ENCODE measurements at regions not wholly inside any gene's neighbourhood (a gene's known extent, or its start where the extent isn't known, plus 50 kb on each side); places are given as distances from the start of the nearest gene placed in this dataset.

GRCh38 chr10:78870458-78870857 lies 198.3 kb upstream of the ZMIZ1 start:
- 75 to 88% methylated on average over 3 of the region's 3 CpGs for WGBS, 2 donors
- no peak for DNase-seq (ENCODE audit: low spot score in 2 of 2)

GRCh38 chr10:78871796-78872195 lies 197.0 kb upstream of the ZMIZ1 start:
- no peak for DNase-seq (ENCODE audit: low spot score in 2 of 2)
- Histone ChIP-seq H3K4me1 (peaks cover 0 to 8% (median 0%) of the 10 kb centered on the region in 4 donors), H3K36me3 (no peaks in the 10 kb centered on the region), H3K27me3 (no peaks in the 10 kb centered on the region), H3K9me3 (no peaks in the 10 kb centered on the region), H3K4me3 (no peak overlapping the region), H3K27ac (no peak overlapping the region)
- 91 to 96% methylated on average over 3 of the region's 3 CpGs for WGBS, 2 donors
- TF ChIP-seq, protein P1, sequence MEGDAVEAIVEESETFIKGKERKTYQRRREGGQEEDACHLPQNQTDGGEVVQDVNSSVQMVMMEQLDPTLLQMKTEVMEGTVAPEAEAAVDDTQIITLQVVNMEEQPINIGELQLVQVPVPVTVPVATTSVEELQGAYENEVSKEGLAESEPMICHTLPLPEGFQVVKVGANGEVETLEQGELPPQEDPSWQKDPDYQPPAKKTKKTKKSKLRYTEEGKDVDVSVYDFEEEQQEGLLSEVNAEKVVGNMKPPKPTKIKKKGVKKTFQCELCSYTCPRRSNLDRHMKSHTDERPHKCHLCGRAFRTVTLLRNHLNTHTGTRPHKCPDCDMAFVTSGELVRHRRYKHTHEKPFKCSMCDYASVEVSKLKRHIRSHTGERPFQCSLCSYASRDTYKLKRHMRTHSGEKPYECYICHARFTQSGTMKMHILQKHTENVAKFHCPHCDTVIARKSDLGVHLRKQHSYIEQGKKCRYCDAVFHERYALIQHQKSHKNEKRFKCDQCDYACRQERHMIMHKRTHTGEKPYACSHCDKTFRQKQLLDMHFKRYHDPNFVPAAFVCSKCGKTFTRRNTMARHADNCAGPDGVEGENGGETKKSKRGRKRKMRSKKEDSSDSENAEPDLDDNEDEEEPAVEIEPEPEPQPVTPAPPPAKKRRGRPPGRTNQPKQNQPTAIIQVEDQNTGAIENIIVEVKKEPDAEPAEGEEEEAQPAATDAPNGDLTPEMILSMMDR (IDR thresholded peaks at IDR 0.05), result no peak
- TF ChIP-seq POLR2A (IDR thresholded peaks at IDR 0.05) (no peak), EP300 (IDR thresholded peaks at IDR 0.05) (no peak)

More at GRCh38 chr10:78870458-78870857, 198.3 kb upstream of the ZMIZ1 start:
- Histone ChIP-seq H3K9me3 (no peaks in the 10 kb centered on the region), H3K36me3 (no peaks in the 10 kb centered on the region), H3K4me3 (no peak overlapping the region), H3K4me1 (peaks cover 0 to 15% (median 4%) of the 10 kb centered on the region in 4 donors), H3K27ac (no peak overlapping the region), H3K27me3 (no peaks in the 10 kb centered on the region)
- TF ChIP-seq EP300 (IDR thresholded peaks at IDR 0.05) (no peak), POLR2A (IDR thresholded peaks at IDR 0.05) (no peak)
- TF ChIP-seq, protein P1 (IDR thresholded peaks at IDR 0.05), result no peak

DNA sequence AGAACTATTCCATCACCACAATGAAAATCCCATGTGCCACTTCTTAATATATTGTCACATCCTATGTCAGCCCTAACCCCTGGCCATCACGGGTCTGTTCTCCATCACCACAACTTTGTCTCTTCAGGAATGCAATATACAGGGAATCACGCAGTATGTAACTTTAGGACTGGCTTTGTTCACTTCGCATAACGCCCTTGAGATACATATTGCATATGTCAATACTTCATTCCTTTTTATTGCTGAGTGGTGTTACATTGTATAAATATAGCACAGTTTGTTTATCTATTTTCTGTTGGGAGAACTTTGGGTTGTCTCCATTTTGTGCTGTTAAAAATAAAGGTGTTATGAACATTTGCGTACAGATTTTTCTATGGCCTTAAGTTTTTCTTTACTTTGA lies 195.4 kb upstream of the ZMIZ1 start:
- Histone ChIP-seq H3K27ac (no peak overlapping the region), H3K9me3 (peaks cover 0 to 3% (median 0%) of the 10 kb centered on the region in 4 donors), H3K4me1 (peaks cover 0 to 7% (median 0%) of the 10 kb centered on the region in 4 donors), H3K36me3 (no peaks in the 10 kb centered on the region), H3K4me3 (no peak overlapping the region), H3K27me3 (no peaks in the 10 kb centered on the region)
- TF ChIP-seq POLR2A (IDR thresholded peaks at IDR 0.05) (no peak), EP300 (IDR thresholded peaks at IDR 0.05) (no peak)
- TF ChIP-seq, protein P1 (IDR thresholded peaks at IDR 0.05), result no peak
- no peak for DNase-seq (ENCODE audit: low spot score in 2 of 2)
- 89 to 92% methylated on average over 5 of the region's 5 CpGs for WGBS, 2 donors

DNA sequence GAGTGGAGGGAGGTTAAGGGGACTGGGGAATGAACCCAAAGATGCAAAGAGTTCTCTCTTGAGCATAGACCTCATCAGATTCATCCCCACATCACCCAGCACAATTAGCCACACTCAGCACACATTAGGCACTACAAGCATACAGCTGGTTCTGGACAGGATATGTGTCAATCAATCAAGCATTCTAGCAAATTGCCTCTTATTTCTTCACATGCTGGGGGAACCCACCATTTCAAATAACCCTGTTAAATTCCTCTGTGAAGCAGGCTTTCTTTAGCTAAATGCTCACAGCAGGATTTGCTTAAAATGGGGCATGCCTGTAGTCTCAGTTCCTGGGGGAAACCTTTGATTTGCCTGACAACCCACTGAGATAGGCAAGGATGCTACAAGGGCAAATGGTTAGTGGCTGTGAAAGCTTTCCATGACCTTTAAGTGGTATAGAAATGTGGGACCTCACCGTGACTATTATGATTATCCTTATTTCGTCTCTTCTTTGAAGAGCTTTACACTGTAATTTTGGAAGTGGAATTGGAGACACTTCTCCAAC lies 193.4 kb upstream of the ZMIZ1 start:
- peaks cover 0 to 7% (median 0%) of the 10 kb centered on the region in 4 donors for H3K4me1 ChIP-seq
- no peaks in the 10 kb centered on the region for H3K27me3 ChIP-seq
- WGBS, 2 donors, result 81 to 95% methylated on average over 2 of the region's 2 CpGs
- H3K27ac ChIP-seq, result no peak overlapping the region
- H3K9me3 ChIP-seq, result peaks cover 0 to 17% (median 0%) of the 10 kb centered on the region in 4 donors
- no peak overlapping the region for H3K4me3 ChIP-seq
- no peaks in the 10 kb centered on the region for H3K36me3 ChIP-seq
- DNase-seq (ENCODE audit: low spot score in 2 of 2), result no peak
- TF ChIP-seq, protein P1 (IDR thresholded peaks at IDR 0.05), result no peak
- no peak for TF ChIP-seq POLR2A (IDR thresholded peaks at IDR 0.05)
- TF ChIP-seq EP300 (IDR thresholded peaks at IDR 0.05), result no peak

DNA sequence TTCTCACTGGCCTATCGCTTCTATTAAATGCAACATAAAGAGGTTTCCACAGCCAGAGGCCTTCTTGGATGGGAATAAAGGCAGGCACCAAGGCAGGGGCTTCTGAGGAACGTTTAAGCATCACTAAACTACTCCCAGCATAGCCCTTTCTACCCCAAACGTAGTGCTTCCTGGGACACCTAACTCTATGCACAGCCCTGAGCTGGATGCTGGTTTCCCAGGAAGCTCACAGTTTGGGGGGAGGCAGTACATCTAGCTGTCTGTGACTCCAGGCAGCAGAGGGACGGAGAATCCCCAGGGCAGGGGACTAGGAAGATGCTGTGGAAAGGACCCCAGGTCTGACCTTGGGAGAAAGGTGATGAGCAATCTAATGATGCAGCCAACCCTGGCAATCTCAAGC lies 192.8 kb upstream of the ZMIZ1 start:
- peaks cover 0 to 7% (median 0%) of the 10 kb centered on the region in 4 donors for H3K4me1 ChIP-seq
- no peaks in the 10 kb centered on the region for H3K36me3 ChIP-seq
- H3K27ac ChIP-seq, result no peak overlapping the region
- WGBS, 2 donors, result 85% methylated on average over 4 of the region's 4 CpGs
- H3K4me3 ChIP-seq, result no peak overlapping the region
- peaks cover 0 to 22% (median 0%) of the 10 kb centered on the region in 4 donors for H3K9me3 ChIP-seq
- no peak for TF ChIP-seq EP300 (IDR thresholded peaks at IDR 0.05)
- TF ChIP-seq, protein P1 (IDR thresholded peaks at IDR 0.05), result no peak
- no peak for TF ChIP-seq POLR2A (IDR thresholded peaks at IDR 0.05)
- DNase-seq (ENCODE audit: low spot score in 2 of 2), result no peak
- no peaks in the 10 kb centered on the region for H3K27me3 ChIP-seq

All from tibial nerve (tissue), 4 donors.